HG02943 (cell line): ENCODE measurements at regions not wholly inside any gene's neighbourhood (a gene's known extent, or its start where the extent isn't known, plus 50 kb on each side); places are given as distances from the start of the nearest gene placed in this dataset.
"Not testable (repeated sequence)": the region's sequence is repeated elsewhere in the genome, so short reads cannot be mapped to it uniquely, and the experiment has no call there.

Experiments
- ATAC-seq: cut with Tn5 transposase; IDR thresholded peaks from one replicate; pipeline ENCODE4 v1.9.1; 2021; ENCODE audit warnings: mild to moderate bottlenecking, low read depth, moderate library complexity; ENCODE audit not compliant: unreplicated experiment

DNA sequence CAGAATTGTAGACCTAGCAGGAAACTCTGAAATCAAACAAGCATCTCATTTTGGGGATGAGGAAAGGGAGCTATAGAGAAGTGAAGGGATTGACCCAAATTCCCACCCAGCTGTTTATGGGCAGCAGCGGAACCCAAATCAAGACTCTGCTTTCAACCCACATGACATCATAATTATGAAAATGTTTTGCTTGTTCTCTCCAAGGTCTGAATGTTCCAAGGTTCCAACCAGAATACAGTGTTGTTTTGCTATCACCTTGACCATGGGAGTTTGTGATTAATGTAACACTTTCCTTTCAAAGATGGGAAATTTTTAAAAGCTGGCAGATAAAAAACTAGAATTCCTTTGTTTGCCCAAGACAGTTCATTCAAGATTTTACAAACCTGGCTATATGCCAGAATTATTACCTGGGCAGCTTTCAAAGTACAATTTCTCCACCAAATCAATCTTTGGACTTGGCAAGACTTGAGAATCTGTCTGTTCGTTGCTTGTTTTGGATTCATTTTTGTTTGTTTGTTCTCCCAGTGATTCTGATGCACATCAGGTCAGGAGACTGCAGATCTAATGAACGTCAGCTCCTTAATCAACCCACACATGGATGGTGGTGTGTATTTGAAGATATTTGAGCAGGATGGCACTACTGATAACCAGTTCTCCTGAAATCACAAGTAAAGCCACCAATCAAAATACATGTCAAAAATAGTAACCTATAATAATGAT is 322.7 kb downstream of the FOXO1 start:
- ATAC-seq, result no peak

GRCh38 chr13:40344270-40345148 is 321.9 kb downstream of the FOXO1 start:
- ATAC-seq, result no peak

- no peak for ATAC-seq
These were observed 321.3 kb downstream of the FOXO1 start for GRCh38 chr13:40345149-40345514.

DNA sequence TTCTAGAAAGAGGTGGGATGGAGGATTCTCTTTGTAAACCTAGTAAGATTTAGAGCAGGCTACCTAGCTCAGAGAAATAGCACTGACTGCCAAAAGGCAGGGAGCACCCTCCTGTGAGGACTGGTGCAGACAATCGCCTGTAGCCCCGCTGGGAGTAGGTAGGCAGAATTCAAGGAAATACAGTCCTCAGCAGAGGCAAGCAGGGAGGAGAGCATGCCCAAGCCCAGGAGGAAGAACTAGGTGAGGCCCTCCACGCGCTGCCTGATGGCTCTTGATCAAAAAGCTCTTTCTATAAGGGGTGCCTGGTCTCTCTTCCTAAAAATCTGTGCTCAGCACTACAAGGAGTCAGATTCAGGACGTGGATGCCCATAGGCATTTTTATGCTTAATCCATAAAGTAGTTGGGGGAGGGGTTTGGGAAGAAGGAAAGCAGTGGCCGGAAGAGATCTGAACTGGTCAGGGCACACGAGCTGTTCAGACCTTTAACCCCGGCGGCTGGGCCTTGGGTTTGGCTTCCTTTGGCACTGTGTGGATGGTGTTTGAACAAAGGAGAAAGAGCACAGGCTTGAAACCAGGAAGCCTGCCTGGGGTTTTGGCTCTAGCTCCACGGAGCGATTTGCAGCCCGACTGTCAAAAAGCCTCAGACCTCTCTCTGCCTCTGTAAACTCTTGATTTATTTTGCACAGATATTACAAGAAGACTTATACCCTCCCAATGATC is 320.6 kb downstream of the FOXO1 start:
- ATAC-seq, result no peak

DNA sequence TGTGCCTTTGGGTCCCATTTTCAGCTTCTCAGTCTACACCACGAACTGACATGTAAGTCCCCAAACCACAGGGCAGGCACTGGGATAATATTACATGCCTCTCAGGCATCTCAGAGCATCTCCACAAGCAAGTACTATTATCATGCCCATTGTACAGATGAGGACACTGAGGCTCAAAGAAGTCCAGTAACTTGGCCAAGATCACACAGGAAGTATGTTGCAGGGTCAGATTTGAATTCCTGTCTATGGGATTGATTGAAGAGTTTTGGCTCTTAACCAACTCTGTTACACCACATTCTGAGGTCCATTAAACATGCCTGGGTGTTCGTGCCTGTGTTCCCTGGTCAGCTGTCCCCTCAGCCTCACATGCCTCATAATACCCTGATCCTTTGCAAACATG is 319.8 kb downstream of the FOXO1 start:
- no peak for ATAC-seq

- ATAC-seq, result no peak
These were observed 318.3 kb downstream of the FOXO1 start for GRCh38 chr13:40348096-40348679.

DNA sequence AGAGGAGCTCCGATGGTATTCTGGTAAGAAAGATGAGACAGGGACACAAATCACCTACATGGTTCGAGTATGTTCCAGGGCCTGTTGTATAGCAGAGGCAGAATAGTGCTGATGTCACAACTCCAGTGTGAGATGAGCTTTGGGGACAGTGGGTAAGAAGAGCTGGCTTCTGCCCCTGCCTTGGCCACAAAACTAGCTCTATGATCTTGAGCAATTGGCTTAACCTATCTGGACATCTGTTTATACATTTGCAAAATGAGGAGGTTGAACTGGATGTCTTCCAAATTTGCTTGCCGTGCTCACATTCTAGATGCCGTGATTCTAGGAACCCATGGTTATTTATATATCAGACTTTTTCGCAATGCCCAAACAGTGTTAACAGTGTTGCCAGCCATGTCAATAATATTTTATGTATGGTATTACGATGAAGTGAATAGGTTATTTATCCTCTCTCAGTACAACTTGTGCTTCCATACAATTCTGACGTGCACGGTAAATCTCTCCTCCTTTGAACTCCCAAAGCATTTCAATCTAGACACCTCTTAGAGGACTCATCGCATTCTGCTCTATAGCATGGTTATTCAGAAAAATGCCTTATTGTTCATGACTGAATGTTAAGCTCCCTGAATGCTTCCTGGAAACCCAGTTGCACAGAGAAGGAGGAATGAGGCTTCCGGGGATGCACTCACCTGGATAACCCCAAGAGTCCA is 316.0 kb downstream of the FOXO1 start:
- no peak for ATAC-seq

DNA sequence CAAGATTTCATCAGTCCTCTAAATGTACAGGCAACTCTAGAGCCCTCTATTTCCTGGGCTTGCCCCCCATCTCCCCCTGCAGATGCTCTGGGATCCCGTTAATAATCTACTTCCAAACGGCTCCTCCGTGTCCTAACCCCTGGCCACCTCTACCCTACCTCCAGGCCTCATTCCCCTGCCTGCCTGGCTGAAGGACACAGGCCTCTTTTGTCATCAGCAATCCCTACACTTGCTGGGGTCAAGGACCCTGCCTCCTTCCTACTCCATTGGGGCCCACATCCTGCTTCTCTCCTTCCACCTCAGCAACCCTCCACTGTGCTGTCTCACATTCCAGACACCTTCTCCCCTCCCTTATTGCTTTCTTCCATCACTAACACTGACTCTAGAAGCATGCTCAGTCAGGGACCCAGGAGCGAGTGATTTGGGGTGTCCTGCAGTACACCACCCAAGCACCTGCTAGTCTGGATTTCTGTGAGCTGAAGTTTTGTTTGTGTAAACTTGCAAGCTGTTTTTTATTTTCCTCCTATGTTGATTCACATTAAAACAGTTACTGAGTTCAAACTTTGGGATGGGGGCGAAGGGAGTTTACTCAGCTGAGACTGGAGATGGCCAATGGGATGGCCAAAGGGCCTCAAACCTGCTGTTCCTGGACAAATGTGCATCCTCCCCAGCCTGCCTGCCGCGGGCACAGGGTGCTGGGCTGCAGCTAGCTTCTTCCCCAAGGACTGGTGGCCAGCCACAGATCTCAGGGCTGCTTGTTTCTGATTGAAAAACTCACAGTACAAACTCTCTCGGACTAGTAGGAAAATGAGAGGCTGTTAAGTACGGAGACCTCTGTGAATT is 314.7 kb downstream of the FOXO1 start:
- ATAC-seq, result no peak

DNA sequence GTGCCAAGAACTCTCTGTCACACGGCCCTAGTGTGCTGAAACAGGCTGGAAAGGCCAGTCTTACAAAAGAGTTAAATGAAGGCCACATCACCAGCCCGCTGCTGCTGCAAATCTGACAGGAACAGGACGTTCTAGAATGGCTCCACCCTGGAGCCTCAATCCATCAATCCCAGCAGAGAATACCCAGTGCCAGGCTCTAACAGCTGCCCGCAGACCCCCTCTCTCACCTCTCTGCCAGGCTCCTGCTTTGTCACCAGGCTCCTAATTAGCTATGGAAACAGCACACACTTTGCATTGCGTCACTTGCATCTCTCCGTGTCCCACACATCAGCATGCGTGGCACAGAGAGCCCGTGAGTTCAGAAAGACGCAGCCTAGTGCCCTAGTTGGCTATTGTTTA is 314.1 kb downstream of the FOXO1 start:
- ATAC-seq, result no peak

GRCh38 chr13:40352802-40353562 is 313.5 kb downstream of the FOXO1 start:
- no peak for ATAC-seq

DNA sequence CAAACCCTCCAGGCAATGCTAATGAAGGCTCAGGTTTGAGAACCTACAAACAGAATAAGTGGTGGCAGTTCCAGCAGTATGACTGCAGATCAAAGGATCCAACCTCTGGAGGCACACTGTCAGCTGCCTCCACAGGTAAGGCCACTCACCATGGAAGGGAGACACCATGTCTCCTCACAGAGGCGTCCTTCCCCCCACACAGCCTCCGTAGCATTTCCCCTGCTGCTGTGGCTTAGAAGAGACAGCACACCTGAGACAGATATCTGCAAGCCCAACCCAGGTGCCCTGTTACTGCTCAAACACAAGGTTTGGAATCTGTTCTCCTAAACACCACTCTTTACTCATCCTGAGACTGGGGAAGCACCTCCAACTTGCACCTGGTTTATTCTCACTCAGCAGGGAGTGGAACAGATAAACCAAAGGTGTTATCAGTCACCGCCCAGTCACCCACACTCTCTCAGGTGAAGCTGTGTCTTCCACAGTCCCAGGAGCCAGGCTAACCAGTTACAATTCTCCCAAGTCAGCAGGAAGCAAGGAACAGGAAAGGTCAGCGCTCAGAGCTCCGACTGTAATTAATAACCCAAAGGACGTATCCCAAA is 311.2 kb downstream of the FOXO1 start:
- no peak for ATAC-seq

DNA sequence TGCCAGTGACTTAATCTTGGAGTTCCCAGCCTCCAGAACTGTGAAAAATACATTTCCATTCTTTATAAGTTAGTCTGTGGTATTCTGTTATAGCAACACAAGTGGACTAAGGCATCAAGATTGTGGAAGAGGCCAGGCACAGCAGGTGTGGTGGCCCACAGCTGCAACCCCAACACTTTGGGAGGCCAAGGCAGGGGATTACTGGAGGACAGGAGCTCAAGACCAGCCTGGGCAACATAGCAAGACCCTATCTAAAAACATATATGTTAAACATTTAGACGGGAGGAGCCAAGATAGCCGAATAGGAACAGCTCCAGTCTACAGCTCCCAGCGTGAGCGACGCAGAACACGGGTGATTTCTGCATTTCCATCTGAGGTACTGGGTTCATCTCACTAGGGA is 310.4 kb downstream of the FOXO1 start:
- no peak for ATAC-seq

- ATAC-seq, result not testable (repeated sequence)
These were observed 310.0 kb downstream of the FOXO1 start for GRCh38 chr13:40356458-40356857.

- no peak for ATAC-seq
These were observed 303.9 kb downstream of the FOXO1 start for GRCh38 chr13:40362502-40362901.

GRCh38 chr13:40363653-40364052 is 302.8 kb downstream of the FOXO1 start:
- ATAC-seq, result no peak

DNA sequence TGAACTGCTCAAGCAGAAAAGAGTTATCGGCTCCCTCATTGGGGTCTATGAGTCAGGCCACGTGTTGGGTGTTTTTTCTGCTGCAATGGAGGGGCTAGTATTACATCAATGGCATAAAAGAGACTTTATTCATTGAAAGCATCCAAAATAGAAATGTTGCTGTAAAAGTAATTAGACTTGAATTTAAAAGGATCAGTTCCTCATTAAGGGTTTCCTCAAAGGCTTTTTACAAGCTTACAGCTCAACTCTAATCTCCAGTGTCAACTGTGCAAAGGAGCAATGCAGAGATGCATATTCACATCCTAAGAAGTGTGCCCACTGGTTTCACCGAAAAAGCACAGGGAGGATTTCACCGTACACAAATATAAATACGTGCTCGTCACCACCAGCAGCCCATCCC is 300.3 kb downstream of the FOXO1 start:
- no peak for ATAC-seq

- no peak for ATAC-seq
These were observed 298.1 kb downstream of the FOXO1 start for GRCh38 chr13:40368127-40368891.

- no peak for ATAC-seq
These were observed 295.8 kb downstream of the FOXO1 start for GRCh38 chr13:40370661-40371060.
